NCI-H446 treated with DMSO at 0.1 percent for 48 hours (cell line): ENCODE measurements at regions not wholly inside any gene's neighbourhood (a gene's known extent, or its start where the extent isn't known, plus 50 kb on each side); places are given as distances from the start of the nearest gene placed in this dataset.
"Not testable (repeated sequence)": the region's sequence is repeated elsewhere in the genome, so short reads cannot be mapped to it uniquely, and the experiment has no call there.

Source experiments
- DNase-seq: peaks from one replicate; lab custom pipeline; 2025; lab: John Stamatoyannopoulos, UW

DNA sequence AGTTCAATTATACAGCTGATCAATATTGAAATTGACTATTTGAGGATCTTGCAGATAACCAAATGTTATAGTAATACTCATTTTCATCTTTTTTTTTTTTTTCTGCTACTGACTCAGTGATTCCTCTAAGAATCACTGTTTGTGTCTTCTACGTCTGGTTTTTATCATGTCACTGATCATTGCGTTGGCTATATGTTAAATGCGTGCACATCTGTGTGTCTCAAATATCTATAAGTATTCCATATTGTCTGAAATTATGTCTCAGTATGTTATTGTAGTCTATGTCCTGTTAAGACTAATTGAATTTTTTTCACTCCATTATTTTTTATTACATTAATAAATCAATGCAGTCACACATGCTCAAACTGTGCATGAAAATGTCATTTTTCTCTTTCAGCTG is 200.5 kb downstream of the PCDH20 start:
- no peak for DNase-seq

DNA sequence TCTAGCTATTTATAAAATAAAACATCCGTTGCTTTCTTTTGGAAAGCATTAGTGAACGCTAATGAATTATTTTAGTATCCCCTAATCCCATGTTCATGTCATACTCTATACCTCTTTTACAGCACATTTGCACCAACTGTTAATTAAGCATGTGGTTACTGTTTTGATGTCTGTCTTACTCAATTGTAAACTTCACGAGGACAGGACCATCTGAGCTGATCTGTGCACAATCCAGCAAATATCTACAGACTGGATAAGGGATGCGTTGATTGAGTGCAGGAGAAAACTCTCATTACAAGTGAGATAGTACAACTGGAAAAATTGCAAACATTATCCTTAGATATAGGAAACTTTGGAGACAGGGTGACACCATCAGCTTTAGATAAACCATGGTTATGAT is 201.1 kb downstream of the PCDH20 start:
- DNase-seq = no peak

DNA sequence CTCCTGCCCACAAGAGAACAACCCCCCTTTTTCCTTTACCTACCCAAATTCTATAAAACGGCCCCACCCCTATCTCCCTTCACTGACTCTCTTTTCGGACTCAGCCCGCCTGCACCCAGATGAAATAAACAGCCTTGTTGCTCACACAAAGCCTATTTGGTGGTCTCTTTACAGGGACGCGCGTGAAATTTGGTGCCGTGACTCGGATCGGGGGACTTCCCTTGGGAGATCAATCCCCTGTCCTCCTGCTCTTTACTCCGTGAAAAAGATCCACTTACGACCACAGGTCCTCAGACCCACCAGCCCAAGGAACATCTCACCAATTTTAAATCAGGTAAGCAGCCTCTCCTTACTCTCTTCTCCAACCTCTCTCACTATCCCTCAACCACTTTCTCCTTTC is 209.8 kb downstream of the PCDH20 start:
- not testable (repeated sequence) for DNase-seq

DNA sequence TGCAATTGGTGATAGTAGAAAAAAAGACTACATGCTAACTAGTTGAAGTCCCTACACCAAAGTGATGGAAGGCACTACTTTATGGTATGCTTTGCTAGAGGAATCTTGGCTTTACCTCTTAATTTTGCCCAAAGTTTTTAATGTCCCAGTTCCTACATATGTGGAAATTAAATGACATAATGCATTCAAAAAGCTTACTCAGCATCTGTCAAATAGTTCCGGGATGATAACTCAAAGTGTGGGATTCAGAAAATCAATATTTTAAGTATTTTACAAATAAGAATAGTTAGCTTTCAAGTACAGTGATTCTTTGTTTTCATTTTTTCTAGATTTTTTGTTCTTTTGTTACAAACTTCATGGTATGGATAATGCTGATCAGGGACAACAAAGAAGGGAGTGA is 211.6 kb downstream of the PCDH20 start:
- DNase-seq = no peak

- DNase-seq = no peak
Measured at GRCh38 chr13:61202042-61202441, 213.6 kb downstream of the PCDH20 start.

DNA sequence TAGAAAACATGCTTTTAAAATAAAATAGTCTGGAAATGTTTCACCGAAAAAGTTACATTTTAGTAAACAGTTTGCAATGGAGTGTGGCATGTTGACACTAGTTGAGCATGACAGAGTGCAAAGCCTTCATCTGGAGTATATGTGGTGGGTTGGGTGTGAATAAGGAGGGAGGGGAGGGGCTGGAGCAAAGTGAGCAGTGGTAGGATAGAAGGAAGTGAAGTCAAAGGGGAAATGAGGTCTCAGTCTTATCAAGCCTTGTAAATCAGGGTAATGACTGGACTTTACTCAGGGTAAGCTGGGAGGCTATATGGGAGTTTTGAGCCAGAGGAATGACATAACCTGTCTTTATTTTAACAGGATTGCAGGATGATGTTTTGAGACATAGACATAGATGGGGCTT is 222.8 kb downstream of the PCDH20 start:
- no peak for DNase-seq

GRCh38 chr13:61188057-61188456 is 227.6 kb downstream of the PCDH20 start:
- no peak for DNase-seq

GRCh38 chr13:61187471-61187870 is 228.2 kb downstream of the PCDH20 start:
- no peak for DNase-seq

DNA sequence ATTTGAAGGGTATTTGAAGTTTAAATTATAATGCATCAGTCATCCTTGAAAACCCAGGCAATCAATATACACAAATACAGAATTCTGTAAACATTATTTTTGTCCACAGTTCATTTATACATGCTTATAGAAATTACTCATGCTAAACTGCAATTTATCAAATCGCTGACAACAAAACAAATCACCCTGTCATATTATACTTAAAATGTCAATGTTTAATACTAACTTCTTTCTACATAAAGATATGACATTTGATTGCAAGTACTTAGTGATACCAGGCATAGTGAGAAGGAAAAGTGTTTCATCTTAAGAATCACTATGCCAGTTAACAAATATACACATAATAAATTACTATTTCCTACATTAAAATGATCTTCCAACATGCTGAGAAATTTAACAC is 232.0 kb downstream of the PCDH20 start:
- no peak for DNase-seq

DNA sequence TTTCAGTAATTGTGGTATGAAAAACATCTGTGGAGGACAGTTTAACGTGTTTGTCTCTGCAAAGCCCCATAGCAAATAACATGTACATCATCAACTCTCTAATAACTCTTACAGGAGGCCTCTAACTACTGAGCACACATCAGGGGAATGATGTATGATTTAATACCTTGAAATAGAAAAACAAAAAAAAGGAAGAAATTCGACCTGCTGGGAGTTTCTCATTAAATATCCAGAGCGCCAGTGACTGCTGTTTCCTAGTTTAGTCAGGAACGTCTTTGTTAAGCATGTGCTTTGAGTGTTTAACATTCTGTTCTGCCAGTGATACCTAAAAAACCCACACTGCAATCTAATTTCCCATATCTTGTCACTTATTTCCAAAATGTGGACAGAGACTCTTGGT is 235.4 kb downstream of the PCDH20 start:
- DNase-seq = no peak

- no peak for DNase-seq
Measured at GRCh38 chr13:61179741-61180140, 235.9 kb downstream of the PCDH20 start.

GRCh38 chr13:61170856-61171255 is 244.8 kb downstream of the PCDH20 start:
- DNase-seq = peak; percentile 84

- DNase-seq = no peak
Measured at GRCh38 chr13:61162636-61163035, 253.0 kb downstream of the PCDH20 start.

- DNase-seq = no peak
Measured at GRCh38 chr13:61162106-61162505, 253.5 kb downstream of the PCDH20 start.

DNA sequence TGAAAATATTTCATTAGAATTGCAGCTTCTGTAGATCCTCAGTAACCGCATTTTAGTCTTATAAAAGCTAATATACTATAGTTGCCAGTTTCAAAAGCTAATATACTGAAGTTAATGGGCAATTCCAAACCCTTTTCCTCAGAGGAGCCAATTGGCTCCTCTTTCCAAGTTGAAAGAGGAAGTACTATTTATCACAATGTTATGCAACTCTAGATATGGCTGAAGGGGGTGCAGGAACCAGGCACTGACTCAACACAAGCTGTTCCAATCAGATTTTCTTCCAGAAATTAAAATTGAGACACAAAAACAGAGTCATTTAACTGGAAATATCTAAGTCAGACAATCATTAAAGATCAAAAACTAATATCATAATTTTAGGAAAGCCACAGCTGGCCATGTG is 258.9 kb downstream of the PCDH20 start:
- DNase-seq = no peak

- DNase-seq = no peak
Measured at GRCh38 chr13:61151062-61151461, 264.6 kb downstream of the PCDH20 start.

DNA sequence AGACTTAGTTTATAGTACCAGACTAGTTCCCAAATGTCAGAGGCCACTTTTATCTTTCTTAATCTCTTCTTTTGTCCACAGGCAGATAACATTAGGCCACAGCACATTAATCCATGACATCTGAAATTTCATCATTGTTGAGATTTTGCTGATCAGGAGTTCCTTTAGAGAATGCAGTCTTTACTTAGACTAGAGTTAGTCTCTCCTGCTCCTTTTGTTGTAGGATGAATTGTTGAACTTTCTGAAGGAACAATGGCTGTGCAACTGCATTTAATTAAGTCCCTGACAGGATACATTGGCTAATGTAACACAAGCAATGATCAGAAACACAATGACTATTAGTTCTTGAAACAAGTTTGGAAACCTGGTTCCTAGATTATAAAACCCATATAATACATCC is 266.3 kb downstream of the PCDH20 start:
- no peak for DNase-seq

GRCh38 chr13:61148691-61149315 is 266.8 kb downstream of the PCDH20 start:
- no peak for DNase-seq

DNA sequence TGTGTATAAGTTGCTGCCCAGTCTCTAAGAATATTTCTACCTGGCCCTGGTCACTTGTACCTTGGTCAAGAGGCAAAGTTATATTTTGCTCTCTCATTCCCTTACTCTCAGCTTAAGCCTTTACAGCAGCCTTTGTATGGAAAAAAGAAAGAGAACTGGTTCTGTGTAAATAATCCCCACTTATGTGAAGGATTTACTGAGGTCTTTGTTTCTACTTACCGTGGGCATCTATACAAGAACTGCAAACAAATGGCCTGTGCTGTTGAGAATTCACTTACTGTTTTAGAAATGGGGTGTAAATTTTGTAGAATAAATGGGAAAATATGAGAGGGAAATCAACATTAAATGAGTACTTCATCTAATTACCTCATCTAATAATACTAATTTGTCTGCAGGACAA is 267.4 kb downstream of the PCDH20 start:
- DNase-seq = no peak

- DNase-seq = no peak
Measured at GRCh38 chr13:61146571-61146970, 269.1 kb downstream of the PCDH20 start.

DNA sequence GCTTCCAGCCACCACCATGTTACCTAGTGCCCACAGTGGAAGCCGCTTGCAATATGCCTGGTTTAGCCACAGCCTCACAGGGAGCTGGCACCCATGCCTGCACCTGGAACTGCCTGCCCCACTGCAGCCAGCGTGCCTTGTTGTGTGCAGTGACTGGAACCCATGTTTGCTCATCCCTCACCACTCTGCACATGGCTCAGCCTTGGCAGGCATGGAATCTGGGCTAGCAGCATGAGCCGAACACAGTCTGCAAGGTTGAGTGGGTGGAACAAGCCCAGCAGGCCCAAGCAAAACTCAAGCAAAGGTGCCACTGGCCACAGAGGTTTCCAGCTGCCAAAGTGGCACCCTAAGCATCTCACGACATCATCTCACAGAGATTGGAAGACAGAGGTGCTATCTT is 269.5 kb downstream of the PCDH20 start:
- DNase-seq = no peak

DNA sequence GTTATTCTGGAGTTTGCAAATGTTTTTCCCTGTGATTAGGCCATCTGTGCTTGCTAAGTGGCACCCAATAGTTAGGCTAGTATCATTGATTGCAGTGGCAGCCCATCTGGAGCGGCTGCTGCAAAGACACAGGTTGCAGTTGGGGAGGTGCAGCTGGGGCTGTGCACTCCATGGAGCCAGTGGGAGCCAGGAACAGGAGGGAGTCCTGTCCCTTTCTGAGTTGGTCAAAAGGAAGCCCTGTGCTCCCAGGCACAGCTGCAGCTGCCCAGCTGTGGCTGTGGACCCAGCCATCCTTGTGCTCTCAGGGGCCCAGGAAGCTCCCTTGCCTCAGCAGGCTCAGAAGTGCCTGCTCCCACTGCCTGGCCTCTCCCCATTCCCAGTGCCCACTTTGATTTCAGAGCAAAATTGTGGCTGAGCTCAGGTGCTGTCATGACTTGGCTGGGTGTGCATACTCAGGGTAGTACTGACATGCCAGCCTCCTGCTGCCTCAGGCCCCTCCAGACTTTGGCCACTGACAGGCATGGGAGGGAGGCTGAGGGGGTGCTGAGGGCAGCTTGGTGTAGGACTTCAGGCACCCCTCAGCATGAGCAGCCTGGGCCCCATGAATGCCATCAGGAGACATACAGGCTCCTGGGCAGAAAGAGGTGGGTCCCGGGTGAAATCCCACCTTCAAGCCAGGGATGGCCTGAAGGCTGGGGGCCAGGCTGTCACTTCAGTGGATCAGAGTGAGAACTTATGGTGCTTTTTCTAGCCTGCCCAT is 270.6 kb downstream of the PCDH20 start:
- no peak for DNase-seq

DNA sequence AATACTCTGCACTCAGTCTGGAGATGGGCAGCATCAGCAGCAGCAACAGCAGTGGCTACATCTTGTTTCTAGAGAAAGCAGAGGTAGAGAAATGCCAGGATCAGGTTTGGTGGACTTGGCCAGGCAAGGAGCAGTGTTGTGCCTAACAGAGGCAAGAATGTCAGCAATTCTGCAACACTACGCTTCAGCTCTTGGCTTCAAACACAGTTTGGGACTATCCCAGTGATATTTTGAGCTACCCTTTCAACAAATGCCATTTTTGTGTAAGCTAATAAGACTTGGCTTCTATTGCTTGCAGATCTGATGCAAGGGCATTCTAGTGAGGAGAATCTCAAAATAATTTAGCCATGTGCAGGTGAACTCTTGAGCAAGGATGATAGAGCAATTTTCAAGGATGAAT is 271.3 kb downstream of the PCDH20 start:
- DNase-seq = peak; percentile 20

DNA sequence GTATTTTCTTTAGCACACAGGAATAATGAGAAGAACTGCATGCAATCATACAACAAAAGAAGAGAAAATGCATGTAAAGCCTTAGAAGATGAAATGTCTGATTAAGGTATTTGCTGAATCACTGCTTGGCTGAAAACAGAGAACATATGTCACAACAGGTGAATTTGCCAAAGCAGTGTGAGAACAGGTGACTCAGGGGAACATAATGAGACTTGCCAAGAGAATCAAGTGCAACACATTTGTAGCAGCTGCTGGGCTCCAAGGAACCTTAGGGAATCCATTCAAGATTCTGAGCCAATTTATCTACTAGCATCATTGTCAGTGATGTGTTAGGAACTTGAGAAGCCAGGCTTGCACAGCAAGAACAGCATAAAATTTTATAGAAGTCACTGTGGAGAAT is 273.1 kb downstream of the PCDH20 start:
- DNase-seq = peak; percentile 34
